GM21737 (cell line): ENCODE measurements at regions not wholly inside any gene's neighbourhood (a gene's known extent, or its start where the extent isn't known, plus 50 kb on each side); places are given as distances from the start of the nearest gene placed in this dataset.
"Not testable (repeated sequence)": the region's sequence is repeated elsewhere in the genome, so short reads cannot be mapped to it uniquely, and the experiment has no call there.

Source experiments
- ATAC-seq: cut with Tn5 transposase; IDR thresholded peaks from one replicate; pipeline ENCODE4 v1.9.1; 2021; ENCODE audit warnings: mild to moderate bottlenecking, moderate library complexity; ENCODE audit not compliant: unreplicated experiment

- ATAC-seq, result no peak
Observed at GRCh38 chr2:39998617-39999016, 219.6 kb upstream of the THUMPD2 start.

- ATAC-seq, result no peak
Observed at GRCh38 chr2:39996653-39997080, 217.6 kb upstream of the THUMPD2 start.

- no peak for ATAC-seq
Observed at GRCh38 chr2:39995005-39995737, 216.1 kb upstream of the THUMPD2 start.

GRCh38 chr2:39994151-39994550, 215.1 kb upstream of the THUMPD2 start:
- ATAC-seq, result no peak

GRCh38 chr2:39991298-39991697, 212.2 kb upstream of the THUMPD2 start:
- no peak for ATAC-seq

- ATAC-seq, result no peak
Observed at GRCh38 chr2:39990335-39990900, 211.4 kb upstream of the THUMPD2 start.

- ATAC-seq, result no peak
Observed at GRCh38 chr2:39989888-39990287, 210.8 kb upstream of the THUMPD2 start.

GRCh38 chr2:39981883-39982311, 202.8 kb upstream of the THUMPD2 start:
- ATAC-seq, result no peak

GRCh38 chr2:39975476-39976020, 196.5 kb upstream of the THUMPD2 start:
- ATAC-seq, result no peak

GRCh38 chr2:39968037-39968436, 189.0 kb upstream of the THUMPD2 start:
- ATAC-seq, result no peak

GRCh38 chr2:39960681-39961080, 181.6 kb upstream of the THUMPD2 start:
- not testable (repeated sequence) for ATAC-seq

- ATAC-seq, result no peak
Observed at GRCh38 chr2:39954346-39954745, 175.3 kb upstream of the THUMPD2 start.

GRCh38 chr2:39949131-39949530, 170.1 kb upstream of the THUMPD2 start:
- no peak for ATAC-seq

- ATAC-seq, result no peak
Observed at GRCh38 chr2:39948016-39948719, 169.1 kb upstream of the THUMPD2 start.

- no peak for ATAC-seq
Observed at GRCh38 chr2:39947294-39948015, 168.4 kb upstream of the THUMPD2 start.

GRCh38 chr2:39942950-39943349, 163.9 kb upstream of the THUMPD2 start:
- no peak for ATAC-seq

GRCh38 chr2:39938035-39938835, 159.2 kb upstream of the THUMPD2 start:
- no peak for ATAC-seq

GRCh38 chr2:39937621-39938020, 158.6 kb upstream of the THUMPD2 start:
- no peak for ATAC-seq

GRCh38 chr2:39934851-39935250, 155.8 kb upstream of the THUMPD2 start:
- no peak for ATAC-seq

GRCh38 chr2:39933196-39933595, 154.1 kb upstream of the THUMPD2 start:
- no peak for ATAC-seq
